HCT116 (cell line): ENCODE measurements at regions not wholly inside any gene's neighbourhood (a gene's known extent, or its start where the extent isn't known, plus 50 kb on each side); places are given as distances from the start of the nearest gene placed in this dataset.

Source experiments
- ATAC-seq: fragments of 200-7000 bp; cut with Tn5 transposase; 2 replicates; pipeline ENCODE4 v1.9.1; 2020; ENCODE audit warnings: mild to moderate bottlenecking, moderate library complexity
- BruUV-seq: library from RNA; stranded (reverse); fragments of 400-500 nt; replicated peaks from 2 replicates; lab custom pipeline; 2021; lab: Mats Ljungman, UMichigan
- CTCF ChIA-PET: fragments of 300-600 bp; sonication (Branson Sonifier 250); formaldehyde crosslinking; loops from one replicate; lab custom pipeline; 2021; ENCODE audit warnings: antibody characterized with exemption; lab: Charles Lee
- POLR2A ChIA-PET: fragments of 300-600, 350-600 bp; sonication (Branson Sonifier 250); formaldehyde crosslinking; loops from one replicate; lab custom pipeline; 2021; ENCODE audit warnings: antibody characterized with exemption; lab: Charles Lee
- RAD21 ChIA-PET, 2 experiments: fragments of 300-600 bp; sonication (Branson Sonifier 250); formaldehyde crosslinking; loops; one replicate each; lab custom pipeline; 2023; ENCODE audit warnings: low total read pairs in 2 of 2; ENCODE audit not compliant: uncharacterized antibody in 2 of 2, unreplicated experiment in 2 of 2, low non-redundant PET in 1 of 2; lab: Charles Lee
- DNase-seq: peaks from one replicate; pipeline ENCODE4 v3.0.0-alpha.2; 2010; ENCODE audit warnings: low read depth, low spot score
- H2AFZ ChIP-seq: fragments of 200-600 bp; shearing (Covaris generic), sonication (generic); 2 replicates; pipeline ENCODE4 v1.6.1; 2017; ENCODE audit warnings: low read depth, mixed run types, mixed read lengths, antibody characterized with exemption, low read length; ENCODE audit not compliant: poor library complexity, severe bottlenecking
- H3K27ac ChIP-seq: 2 replicates; pipeline ENCODE4 v1.5.1; 2012; ENCODE audit warnings: low read depth, low read length
- H3K27me3 ChIP-seq: fragments of 200-600 bp; sonication (generic); 2 replicates; pipeline ENCODE4 v1.6.1; 2016; ENCODE audit warnings: mixed run types, low read length, mixed read lengths; ENCODE audit not compliant: insufficient read depth
- H3K36me3 ChIP-seq, 2 experiments: fragments of 200-500 bp in 1 of 2; fragments of 200-600 bp in 1 of 2; sonication (Bioruptor generic) in 1 of 2; sonication (generic) in 1 of 2; 2 replicates each; pipeline versions ENCODE4 v1.5.1 to v1.6.1; 2014 to 2016; ENCODE audit warnings: low read length in 2 of 2, inconsistent platforms in 1 of 2, mixed read lengths in 1 of 2, mixed run types in 1 of 2; ENCODE audit not compliant: insufficient read depth in 2 of 2, control insufficient read depth in 1 of 2
- H3K4me1 ChIP-seq, 2 experiments: fragments of 200-600 bp in 1 of 2; sonication (generic) in 1 of 2; 2 replicates each; pipeline versions ENCODE4 v1.5.1 to v1.6.1; 2012 to 2017; ENCODE audit warnings: low read length in 2 of 2, inconsistent platforms in 1 of 2, mild to moderate bottlenecking in 1 of 2, mixed read lengths in 1 of 2, mixed run types in 1 of 2, moderate library complexity in 1 of 2; ENCODE audit not compliant: insufficient read depth in 2 of 2, control insufficient read depth in 1 of 2
- H3K4me2 ChIP-seq: fragments of 200-600 bp; sonication (generic); 2 replicates; pipeline ENCODE4 v1.6.1; 2017; ENCODE audit warnings: mixed run types, low read length, mixed read lengths
- H3K4me3 ChIP-seq, 2 experiments: fragments of 200-600 bp in 1 of 2; sonication (generic) in 1 of 2; replicated peaks in 1 of 2; 2 replicates each; pipeline ENCODE4 v1.5.1; 2011 to 2016; ENCODE audit warnings: low read length in 2 of 2, control low read depth in 1 of 2, low read depth in 1 of 2, mild to moderate bottlenecking in 1 of 2, mixed read lengths in 1 of 2, mixed run types in 1 of 2
- H3K79me2 ChIP-seq: fragments of 200-600 bp; sonication (generic); 2 replicates; pipeline ENCODE4 v1.6.1; 2017; ENCODE audit warnings: mild to moderate bottlenecking, mixed run types, low read length, moderate library complexity, mixed read lengths; ENCODE audit not compliant: insufficient read depth
- H3K9ac ChIP-seq: fragments of 200-600 bp; sonication (generic); 2 replicates; pipeline ENCODE4 v1.6.1; 2016; ENCODE audit warnings: low read length, mixed read lengths
- H3K9me2 ChIP-seq: fragments of 200-600 bp; sonication (generic), shearing (Covaris generic); 2 replicates; pipeline ENCODE4 v1.6.1; 2017; ENCODE audit warnings: mixed run types, mild to moderate bottlenecking, moderate library complexity; ENCODE audit not compliant: insufficient read depth
- H3K9me3 ChIP-seq, 2 experiments: fragments of 200-500 bp in 1 of 2; fragments of 200-600 bp in 1 of 2; sonication (Bioruptor generic) in 1 of 2; sonication (generic) in 1 of 2; 2 replicates each; pipeline ENCODE4 v1.6.1; 2014 to 2017; ENCODE audit warnings: low read length in 2 of 2, mixed read lengths in 2 of 2, inconsistent platforms in 1 of 2, low read depth in 1 of 2, mild to moderate bottlenecking in 1 of 2, mixed run types in 1 of 2, moderate library complexity in 1 of 2; ENCODE audit not compliant: control insufficient read depth in 1 of 2, insufficient read depth in 1 of 2
- H4K20me1 ChIP-seq: fragments of 200-600 bp; sonication (generic), shearing (Covaris generic); 2 replicates; pipeline ENCODE4 v1.6.1; 2017; ENCODE audit warnings: mixed run types, mild to moderate bottlenecking, moderate library complexity; ENCODE audit not compliant: insufficient read depth
- CBX3 ChIP-seq: IDR thresholded peaks from 2 replicates; pipeline ENCODE4 v1.6.1; 2012; ENCODE audit warnings: low read depth
- ELF1 ChIP-seq: IDR thresholded peaks from 2 replicates; pipeline ENCODE4 v1.6.1; 2012; ENCODE audit warnings: low read depth, borderline replicate concordance
- EZH2 ChIP-seq: fragments of 200-600 bp; sonication (generic); IDR thresholded peaks from 2 replicates; pipeline ENCODE4 v1.6.1; 2017; ENCODE audit warnings: antibody characterized with exemption, mixed run types
- JUND ChIP-seq: IDR thresholded peaks from 2 replicates; pipeline ENCODE4 v1.6.1; 2012
- POLR2A ChIP-seq: IDR thresholded peaks from 2 replicates; pipeline ENCODE4 v1.7.0; 2011; ENCODE audit warnings: borderline replicate concordance; ENCODE audit not compliant: insufficient read depth, insufficient read length; ENCODE audit errors: extremely low read depth
- SIN3A ChIP-seq: IDR thresholded peaks from 2 replicates; pipeline ENCODE4 v1.6.1; 2012; ENCODE audit warnings: low read depth
- SRF ChIP-seq: IDR thresholded peaks from 2 replicates; pipeline ENCODE4 v1.6.1; 2012; ENCODE audit warnings: low read depth
- TCF7L2 ChIP-seq: IDR thresholded peaks from 2 replicates; pipeline ENCODE4 v1.7.0; 2011; ENCODE audit warnings: borderline replicate concordance, inconsistent platforms; ENCODE audit not compliant: insufficient read depth, insufficient read length; ENCODE audit errors: extremely low read depth
- ZFX ChIP-seq: fragments of 450-650 bp; IDR thresholded peaks from 2 replicates; pipeline ENCODE4 v1.6.1; 2017
- intact Hi-C: fragments of 100-400 bp; cut with micrococcal nuclease; formaldehyde crosslinking; loops from 2 replicates; pipeline ENCODE4 v1.10.0; 2022
- TF ChIP-seq, protein P1 (sequence below): IDR thresholded peaks from 2 replicates; pipeline ENCODE4 v1.6.1; 2011; ENCODE audit warnings: mild to moderate bottlenecking, low read length, moderate library complexity; ENCODE audit not compliant: insufficient replicate concordance; ENCODE audit errors: extremely low read depth
- TF ChIP-seq, protein P2 (sequence below): IDR thresholded peaks from 2 replicates; pipeline ENCODE4 v1.6.1; 2012
- TF ChIP-seq, protein P3 (sequence below): IDR thresholded peaks from 2 replicates; pipeline ENCODE4 v1.6.1; 2012

DNA sequence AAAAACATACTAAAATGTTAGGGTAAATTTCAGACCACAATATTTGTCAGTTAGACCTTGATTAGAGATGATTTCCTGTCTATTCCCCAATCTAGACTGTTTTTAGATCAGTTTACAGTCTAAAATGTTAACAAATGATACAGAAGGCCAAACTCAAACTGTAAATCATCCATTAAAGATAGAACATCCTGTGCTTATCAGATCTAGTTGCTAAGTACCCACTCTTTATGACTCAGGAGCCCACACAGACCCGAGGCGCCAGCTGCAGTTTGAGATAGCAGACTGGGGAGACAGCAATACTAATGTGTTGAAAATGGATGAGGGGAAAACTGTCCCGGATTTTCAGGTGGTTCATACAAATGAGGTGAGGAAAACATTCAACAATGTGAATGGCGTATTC, 113.3 kb downstream of the SCG2 start:
- peaks cover 6 to 11% of the 10 kb centered on the region in 2 experiments; a peak in 3 of 4 replicates for H3K4me1 ChIP-seq
- peak overlapping the region; percentile 4; the same call in 1 of the 2 replicates for H3K4me2 ChIP-seq
- ChIA-PET RAD21 (no interaction called here), POLR2A (no interaction called here), CTCF (no interaction called here)
- intact Hi-C loops: no loop called here
- ATAC-seq (peak; percentile 63), DNase-seq (no peak)
- no peak overlapping the region for H3K4me3 ChIP-seq
- TF ChIP-seq ZFX: no peak
- no peak for TF ChIP-seq ELF1
- TF ChIP-seq POLR2A: no peak
- no peaks in the 10 kb centered on the region for H3K27me3 ChIP-seq
- no peaks in the 10 kb centered on the region for H3K9me2 ChIP-seq
- peak overlapping the region; percentile 7; the same call in 1 of the 2 replicates for H3K27ac ChIP-seq
- no TSS peak for BruUV-seq
- H4K20me1 ChIP-seq: no peaks in the 10 kb centered on the region
- H3K79me2 ChIP-seq: no peaks in the 10 kb centered on the region
- H3K36me3 ChIP-seq: no peaks in the 10 kb centered on the region
- no peak overlapping the region for H2AFZ ChIP-seq
- no peaks in the 10 kb centered on the region for H3K9me3 ChIP-seq
- no peak overlapping the region for H3K9ac ChIP-seq

DNA sequence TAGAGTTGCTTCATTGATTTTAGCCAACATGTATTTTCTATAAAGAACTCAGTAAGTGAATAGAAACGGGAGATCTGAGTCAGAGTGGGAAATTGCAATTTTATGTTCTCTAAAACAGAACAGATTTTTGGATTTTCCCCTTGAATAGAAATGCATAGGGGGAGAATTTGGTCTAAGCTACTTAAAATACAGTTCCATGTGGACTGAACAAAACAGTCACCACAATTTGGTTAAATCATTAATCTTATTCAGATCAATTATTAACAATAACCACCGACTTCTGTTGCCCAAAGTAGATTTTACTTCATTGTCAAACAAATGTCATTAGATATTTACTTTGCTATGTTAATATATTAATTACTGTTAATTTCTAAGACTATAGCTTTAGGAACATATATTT, 107.7 kb downstream of the SCG2 start:
- CTCF ChIA-PET: no interaction called here
- Histone ChIP-seq H3K4me2 (no peak overlapping the region), H3K27ac (no peak overlapping the region), H3K79me2 (no peaks in the 10 kb centered on the region), H3K36me3 (no peaks in the 10 kb centered on the region), H3K9me2 (no peaks in the 10 kb centered on the region), H3K4me1 (peaks cover under 1 to 4% of the 10 kb centered on the region in 2 experiments; a peak in 2 of 4 replicates), H3K4me3 (no peak overlapping the region), H4K20me1 (no peaks in the 10 kb centered on the region), H3K9me3 (no peaks in the 10 kb centered on the region), H3K27me3 (no peaks in the 10 kb centered on the region), H2AFZ (no peak overlapping the region), H3K9ac (no peak overlapping the region)
- DNase-seq: no peak
- ATAC-seq: no peak
- RAD21 ChIA-PET: no interaction called here
- intact Hi-C loops: no loop called here
- POLR2A ChIA-PET: no interaction called here
- BruUV-seq: no TSS peak
- no peak for TF ChIP-seq EZH2
- TF ChIP-seq, protein P1, sequence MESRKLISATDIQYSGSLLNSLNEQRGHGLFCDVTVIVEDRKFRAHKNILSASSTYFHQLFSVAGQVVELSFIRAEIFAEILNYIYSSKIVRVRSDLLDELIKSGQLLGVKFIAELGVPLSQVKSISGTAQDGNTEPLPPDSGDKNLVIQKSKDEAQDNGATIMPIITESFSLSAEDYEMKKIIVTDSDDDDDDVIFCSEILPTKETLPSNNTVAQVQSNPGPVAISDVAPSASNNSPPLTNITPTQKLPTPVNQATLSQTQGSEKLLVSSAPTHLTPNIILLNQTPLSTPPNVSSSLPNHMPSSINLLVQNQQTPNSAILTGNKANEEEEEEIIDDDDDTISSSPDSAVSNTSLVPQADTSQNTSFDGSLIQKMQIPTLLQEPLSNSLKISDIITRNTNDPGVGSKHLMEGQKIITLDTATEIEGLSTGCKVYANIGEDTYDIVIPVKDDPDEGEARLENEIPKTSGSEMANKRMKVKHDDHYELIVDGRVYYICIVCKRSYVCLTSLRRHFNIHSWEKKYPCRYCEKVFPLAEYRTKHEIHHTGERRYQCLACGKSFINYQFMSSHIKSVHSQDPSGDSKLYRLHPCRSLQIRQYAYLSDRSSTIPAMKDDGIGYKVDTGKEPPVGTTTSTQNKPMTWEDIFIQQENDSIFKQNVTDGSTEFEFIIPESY: no peak
- TF ChIP-seq SIN3A: no peak
- no peak for TF ChIP-seq SRF
- TF ChIP-seq, protein P2, sequence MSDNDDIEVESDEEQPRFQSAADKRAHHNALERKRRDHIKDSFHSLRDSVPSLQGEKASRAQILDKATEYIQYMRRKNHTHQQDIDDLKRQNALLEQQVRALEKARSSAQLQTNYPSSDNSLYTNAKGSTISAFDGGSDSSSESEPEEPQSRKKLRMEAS: no peak
- TF ChIP-seq, protein P3, sequence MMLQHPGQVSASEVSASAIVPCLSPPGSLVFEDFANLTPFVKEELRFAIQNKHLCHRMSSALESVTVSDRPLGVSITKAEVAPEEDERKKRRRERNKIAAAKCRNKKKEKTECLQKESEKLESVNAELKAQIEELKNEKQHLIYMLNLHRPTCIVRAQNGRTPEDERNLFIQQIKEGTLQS: no peak
- no peak for TF ChIP-seq TCF7L2
- no peak for TF ChIP-seq JUND
- no peak for TF ChIP-seq CBX3
